GM12878 (cell line): ENCODE measurements at regions not wholly inside any gene's neighbourhood (a gene's known extent, or its start where the extent isn't known, plus 50 kb on each side); places are given as distances from the start of the nearest gene placed in this dataset.

ENCODE experiments used
- ATF3 ChIP-seq: IDR thresholded peaks from 2 replicates; pipeline ENCODE4 v1.6.1; 2011; ENCODE audit warnings: low read depth, mild to moderate bottlenecking, low read length, moderate library complexity, borderline replicate concordance; ENCODE audit errors: extremely low read depth
- CTCF ChIP-seq, 3 experiments: IDR thresholded peaks in 2 of 3; conservative IDR thresholded peaks in 1 of 3; 2 replicates each; pipeline ENCODE4 v1.5.1; 2011; ENCODE audit warnings: low read depth in 3 of 3, low read length in 3 of 3, mild to moderate bottlenecking in 3 of 3, control low read depth in 2 of 3, moderate library complexity in 2 of 3, inconsistent platforms in 1 of 3, mixed read lengths in 1 of 3; ENCODE audit not compliant: control insufficient read depth in 2 of 3, insufficient read depth in 1 of 3; ENCODE audit errors: extremely low read depth in 1 of 3
- EP300 ChIP-seq, 2 experiments: fragments of 150-350 bp in 1 of 2; IDR thresholded peaks; 2 replicates each; pipeline ENCODE4 v1.6.1; 2011 to 2012; ENCODE audit warnings: low read depth in 2 of 2, low read length in 2 of 2, borderline replicate concordance in 1 of 2, improper control_type of control experiment in 1 of 2, inconsistent platforms in 1 of 2; ENCODE audit not compliant: control insufficient read depth in 1 of 2
- HCFC1 ChIP-seq: fragments of 150-350 bp; IDR thresholded peaks from 2 replicates; pipeline ENCODE4 v1.6.1; 2014; ENCODE audit warnings: low read length
- MEF2B ChIP-seq: fragments of 450-650 bp; IDR thresholded peaks from 2 replicates; pipeline ENCODE4 v1.6.1; 2018; ENCODE audit warnings: mild to moderate bottlenecking, moderate library complexity; ENCODE audit not compliant: partially characterized antibody, poor library complexity, severe bottlenecking
- MTA3 ChIP-seq: IDR thresholded peaks from 2 replicates; pipeline ENCODE4 v1.6.1; 2012; ENCODE audit warnings: low read length, inconsistent platforms, borderline replicate concordance
- MXI1 ChIP-seq: fragments of 150-350 bp; IDR thresholded peaks from 2 replicates; pipeline ENCODE4 v1.6.1; 2011; ENCODE audit warnings: low read depth, mild to moderate bottlenecking, inconsistent platforms, low read length, improper control_type of control experiment
- PBX3 ChIP-seq: IDR thresholded peaks from 2 replicates; pipeline ENCODE4 v1.6.1; 2011; ENCODE audit warnings: mild to moderate bottlenecking, low read depth, low read length, moderate library complexity; ENCODE audit not compliant: insufficient replicate concordance
- RCOR1 ChIP-seq: conservative IDR thresholded peaks from 2 replicates; pipeline ENCODE4 v1.6.1; 2012; ENCODE audit warnings: low read depth, low read length, improper control_type of control experiment
- SMARCA5 ChIP-seq: fragments of 450-650 bp; IDR thresholded peaks from 2 replicates; pipeline ENCODE4 v1.6.1; 2017; ENCODE audit warnings: mild to moderate bottlenecking
- TAF1 ChIP-seq: IDR thresholded peaks from 2 replicates; pipeline ENCODE4 v1.6.1; 2011; ENCODE audit warnings: mild to moderate bottlenecking, low read depth, low read length, borderline replicate concordance
- ZBTB4 ChIP-seq: fragments of 450-650 bp; formaldehyde crosslinking; IDR thresholded peaks from 2 replicates; pipeline ENCODE4 v1.4.0; 2022; ENCODE audit warnings: mild to moderate bottlenecking, moderate library complexity
- ZNF207 ChIP-seq: fragments of 450-650 bp; IDR thresholded peaks from 2 replicates; pipeline ENCODE4 v1.6.1; 2014; ENCODE audit warnings: antibody characterized with exemption, mild to moderate bottlenecking, borderline replicate concordance
- ZNF24 ChIP-seq: fragments of 450-650 bp; IDR thresholded peaks from 2 replicates; pipeline ENCODE4 v1.6.1; 2017; ENCODE audit warnings: antibody characterized with exemption, mild to moderate bottlenecking
- ZNF384 ChIP-seq: IDR thresholded peaks from 2 replicates; pipeline ENCODE4 v1.6.1; 2012; ENCODE audit warnings: low read depth, mild to moderate bottlenecking, low read length, improper control_type of control experiment, borderline replicate concordance

- no peak for TF ChIP-seq ZBTB4 (CRISPR knock-in tag)
- no peak for TF ChIP-seq EP300 (IDR thresholded peaks at IDR 0.05; ENCODE audit: borderline replicate concordance in 1 of 2, control insufficient read depth in 1 of 2, low read depth in 2 of 2, low read length in 2 of 2)
- TF ChIP-seq ATF3 = no peak
- no peak for TF ChIP-seq ZNF384
- TF ChIP-seq SMARCA5 = no peak
- no peak for TF ChIP-seq RCOR1
- no peak for TF ChIP-seq TAF1
- no peak for TF ChIP-seq ZNF207
- TF ChIP-seq HCFC1 = no peak
- no peak for TF ChIP-seq ZNF24
- TF ChIP-seq MEF2B = no peak
- no peak for TF ChIP-seq MTA3
- no peak for TF ChIP-seq CTCF (IDR thresholded peaks at IDR 0.05 in 2 of 3, conservative IDR thresholded peaks at IDR 0.05 in 1 of 3; ENCODE audit: control insufficient read depth in 2 of 3, extremely low read depth in 1 of 3, insufficient read depth in 1 of 3, low read depth in 3 of 3, low read length in 3 of 3)
- TF ChIP-seq PBX3 = no peak
- no peak for TF ChIP-seq MXI1
Observed at GRCh38 chr2:10968176-10968575, 56.4 kb downstream of the KCNF1 start (continued).
